Epithelial cell of prostate (primary cell): ENCODE measurements at regions not wholly inside any gene's neighbourhood (a gene's known extent, or its start where the extent isn't known, plus 50 kb on each side); places are given as distances from the start of the nearest gene placed in this dataset.
A peak's percentile ranks its signal among the peaks of the same experiment; 100 is the strongest.

Source experiments
- DNase-seq: peaks from one replicate; pipeline ENCODE4 v3.0.0-alpha.2; 2011; ENCODE audit warnings: low read depth, low spot score
- H3K27ac ChIP-seq: fragments of 450-650 bp; 2 replicates; pipeline ENCODE4 v1.5.1; 2017; ENCODE audit warnings: mild to moderate bottlenecking

DNA sequence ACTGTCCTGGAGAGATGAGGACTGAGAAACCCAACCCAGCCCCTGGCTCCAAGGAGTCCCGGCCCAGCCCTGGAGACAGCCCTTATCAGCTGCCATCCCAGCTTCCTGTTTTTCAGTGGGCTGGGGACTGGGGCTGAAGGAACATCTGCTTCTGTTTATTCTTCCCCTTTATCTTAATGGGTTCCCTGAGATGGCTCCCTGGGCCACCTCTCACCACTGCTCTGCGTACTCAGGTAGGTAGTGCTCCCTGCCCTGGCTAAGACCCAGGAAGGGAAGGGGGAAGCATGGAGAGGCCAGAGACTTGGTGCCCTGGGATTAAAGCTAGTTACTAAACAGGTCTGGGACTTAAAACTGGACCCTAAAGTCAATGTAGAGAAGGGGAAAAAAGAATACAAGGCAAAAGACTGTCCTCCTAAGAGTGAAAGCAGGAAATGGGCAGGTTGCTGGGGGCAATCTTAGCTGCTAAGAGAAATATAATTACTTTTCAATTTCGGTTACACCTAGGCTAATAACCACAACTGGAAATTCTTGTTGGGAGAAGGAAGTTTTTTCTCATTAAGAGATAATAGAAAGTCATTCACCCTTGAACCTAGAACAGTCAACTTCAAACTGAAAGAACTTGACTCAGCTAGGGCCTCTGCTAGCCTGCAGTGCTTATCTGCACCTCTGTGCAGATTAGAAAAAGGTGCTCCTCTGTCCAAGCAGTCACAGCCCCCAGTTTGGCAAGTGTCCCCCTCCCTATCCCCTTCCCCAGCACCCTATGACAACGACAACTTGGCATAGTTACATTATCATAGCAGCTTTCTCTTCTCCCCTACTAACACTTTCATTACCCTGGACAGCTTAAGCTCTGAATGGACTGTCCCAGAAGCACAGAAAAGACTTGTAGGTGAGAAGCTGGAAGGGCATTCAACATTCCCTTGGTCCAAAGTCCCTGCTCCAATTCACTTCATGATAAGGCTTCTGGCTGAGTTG lies 65.6 kb upstream of the KDM7A start:
- DNase-seq, result no peak
- H3K27ac ChIP-seq, result no peak overlapping the region

DNA sequence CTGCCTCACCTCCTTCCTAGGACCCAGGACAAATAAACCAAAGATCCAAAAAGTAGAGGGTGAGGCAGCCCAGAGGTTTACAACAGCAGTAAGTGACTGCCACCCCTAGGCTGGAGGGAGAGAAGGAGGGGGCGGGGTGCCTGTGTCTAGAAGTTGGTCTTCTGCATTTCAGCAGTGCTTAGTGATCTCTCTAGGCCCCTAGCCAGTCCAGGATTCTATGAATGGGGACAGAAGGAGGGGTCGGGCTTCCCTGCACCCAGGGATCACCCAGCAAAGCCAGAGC lies 62.8 kb upstream of the KDM7A start:
- DNase-seq, result no peak
- no peak overlapping the region for H3K27ac ChIP-seq

DNA sequence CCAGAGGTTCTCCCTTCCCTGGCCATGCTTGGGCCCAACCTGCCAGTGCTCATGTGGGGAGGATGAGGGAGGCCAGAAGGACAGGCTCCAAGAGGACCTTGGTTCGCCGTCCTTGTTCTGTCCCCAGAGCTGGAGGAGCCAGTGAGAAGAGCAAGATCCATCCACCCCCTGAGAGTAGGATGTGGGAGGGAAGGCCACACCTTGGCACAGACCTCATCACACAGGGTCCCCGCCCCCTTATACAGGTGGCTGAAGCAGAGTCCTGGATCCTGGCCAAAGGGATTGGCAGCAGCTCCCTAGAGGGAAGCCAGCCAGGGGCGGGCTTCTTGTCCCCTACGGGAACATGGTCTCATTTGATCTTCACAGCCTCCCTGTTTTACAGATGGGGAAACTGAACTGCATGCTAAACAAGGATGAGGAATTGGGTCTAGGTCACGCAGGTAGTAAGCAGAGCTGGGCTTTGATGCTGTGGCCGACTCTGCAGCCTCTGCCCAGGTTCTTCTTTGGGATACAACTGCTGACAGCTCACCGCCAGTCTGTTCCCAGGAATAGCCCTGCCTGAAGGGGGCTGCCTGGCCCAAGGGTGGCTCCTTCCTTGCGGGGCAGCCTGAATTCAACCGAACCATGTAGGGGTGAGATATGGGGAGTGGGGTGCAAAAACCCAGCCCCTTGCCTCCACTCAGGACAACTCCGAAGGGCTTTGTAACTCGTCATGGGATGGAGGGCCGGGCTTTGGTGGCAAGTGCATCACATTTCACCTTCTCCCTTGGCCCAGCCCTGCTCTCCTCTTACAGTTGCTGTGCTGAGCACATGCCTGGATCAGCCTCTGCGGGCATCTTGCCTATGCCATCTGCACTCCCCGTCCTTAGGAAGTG lies 62.2 kb upstream of the KDM7A start:
- no peak for DNase-seq
- H3K27ac ChIP-seq, result no peak overlapping the region

DNA sequence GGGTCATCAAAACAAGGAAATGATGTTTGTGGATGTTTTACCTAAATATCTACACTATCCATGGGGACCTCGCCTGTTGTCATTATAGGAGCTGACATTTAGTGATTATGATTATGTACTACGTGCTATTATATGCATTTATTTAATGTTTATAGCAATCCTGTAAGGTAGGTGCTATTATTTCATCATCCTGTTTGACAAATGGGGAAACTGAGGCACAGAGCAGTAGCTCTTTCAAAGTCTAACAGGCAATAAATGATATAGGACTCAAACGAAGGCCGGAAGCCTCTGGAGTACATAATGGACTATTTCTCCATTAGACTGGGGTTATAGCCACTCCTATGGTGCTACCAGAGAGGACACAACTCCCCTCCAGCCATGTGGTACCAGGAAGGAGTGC lies 60.6 kb upstream of the KDM7A start:
- DNase-seq, result no peak

DNA sequence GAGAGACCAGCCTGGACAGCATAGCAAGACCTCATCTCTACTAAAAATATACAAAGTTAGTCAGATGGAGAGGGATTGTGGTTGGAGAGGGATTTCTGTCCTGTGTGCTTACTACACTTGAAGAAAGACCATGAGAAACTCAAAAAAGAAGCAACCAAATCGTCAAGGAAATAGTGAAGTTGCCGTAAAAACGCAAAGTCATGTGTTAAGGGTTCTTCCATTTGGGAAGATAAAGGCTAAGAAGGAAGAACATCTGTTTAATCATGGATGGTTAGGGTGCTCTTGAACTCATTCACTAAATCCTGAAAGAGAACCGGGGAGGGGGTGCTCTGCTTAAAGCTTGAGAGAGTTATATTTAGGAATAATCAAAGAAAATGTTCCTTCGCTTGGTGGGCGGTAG lies 59.8 kb upstream of the KDM7A start:
- H3K27ac ChIP-seq, result no peak overlapping the region
- DNase-seq, result no peak

More for the DNA sequence above, 60.6 kb upstream of the KDM7A start:
- H3K27ac ChIP-seq, result no peak overlapping the region

DNA sequence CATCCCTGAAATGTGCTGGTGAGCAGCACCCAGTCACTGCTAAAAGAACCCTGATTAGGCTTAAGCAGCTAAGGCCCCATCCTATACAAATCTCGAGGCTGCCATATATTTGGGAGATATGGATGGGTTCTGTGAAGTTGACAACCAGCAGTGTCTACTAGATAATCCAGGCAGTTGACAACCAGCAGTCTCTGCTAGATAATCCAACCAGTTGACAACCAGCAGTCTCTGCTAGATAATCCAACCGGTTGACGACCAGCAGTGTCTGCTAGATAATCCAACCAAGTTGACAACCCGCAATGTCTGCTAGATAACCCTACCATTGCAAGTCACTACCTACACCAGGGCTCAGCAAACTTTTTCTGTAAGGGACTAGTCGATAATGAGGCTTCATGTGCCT lies 58.3 kb upstream of the KDM7A start:
- DNase-seq, result no peak
- H3K27ac ChIP-seq, result no peak overlapping the region

DNA sequence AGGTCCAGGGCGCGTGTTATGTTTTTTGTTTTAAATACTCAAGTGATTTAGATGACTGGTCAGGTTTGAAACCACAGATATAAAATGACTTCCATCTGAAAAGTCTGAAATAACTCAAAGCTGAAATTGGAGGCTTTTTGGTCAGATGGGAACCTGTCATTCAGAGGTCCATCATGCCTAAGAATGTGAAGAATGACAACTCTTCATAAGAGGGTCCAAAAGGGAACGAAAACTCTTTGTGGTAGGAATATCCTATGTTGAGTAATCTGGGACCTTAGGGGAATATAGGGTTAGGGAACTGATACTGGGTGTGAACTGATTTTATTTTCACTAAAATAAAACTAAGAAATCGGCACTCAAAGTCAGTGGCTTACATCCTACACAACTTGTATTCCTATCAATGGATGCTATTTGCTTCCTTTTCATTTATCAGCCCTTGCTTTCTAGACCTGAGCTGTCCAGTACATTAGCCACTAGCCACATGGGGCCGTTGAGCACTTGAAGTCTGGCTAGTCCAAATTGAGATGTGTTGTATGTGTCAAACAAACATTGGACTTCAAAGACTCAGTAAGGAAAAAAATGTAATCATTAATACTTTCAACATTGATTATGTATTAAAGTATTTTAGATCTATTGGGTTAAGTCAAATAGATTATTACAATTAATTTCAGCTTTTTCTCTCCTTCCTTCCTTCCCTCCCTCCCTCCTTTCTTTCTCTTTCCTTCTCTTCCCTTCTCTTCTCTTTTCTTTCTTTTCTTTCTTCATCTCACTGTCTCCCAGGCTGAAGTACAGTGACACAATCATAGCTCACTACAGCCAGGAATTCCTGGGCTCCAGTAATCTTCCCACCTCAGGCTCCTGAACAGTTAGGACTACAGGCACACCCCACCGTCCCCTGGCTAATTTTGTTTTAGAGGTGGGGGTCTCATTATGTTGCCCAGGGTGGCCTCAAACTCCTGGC lies 56.5 kb upstream of the KDM7A start:
- H3K27ac ChIP-seq, result no peak overlapping the region

DNA sequence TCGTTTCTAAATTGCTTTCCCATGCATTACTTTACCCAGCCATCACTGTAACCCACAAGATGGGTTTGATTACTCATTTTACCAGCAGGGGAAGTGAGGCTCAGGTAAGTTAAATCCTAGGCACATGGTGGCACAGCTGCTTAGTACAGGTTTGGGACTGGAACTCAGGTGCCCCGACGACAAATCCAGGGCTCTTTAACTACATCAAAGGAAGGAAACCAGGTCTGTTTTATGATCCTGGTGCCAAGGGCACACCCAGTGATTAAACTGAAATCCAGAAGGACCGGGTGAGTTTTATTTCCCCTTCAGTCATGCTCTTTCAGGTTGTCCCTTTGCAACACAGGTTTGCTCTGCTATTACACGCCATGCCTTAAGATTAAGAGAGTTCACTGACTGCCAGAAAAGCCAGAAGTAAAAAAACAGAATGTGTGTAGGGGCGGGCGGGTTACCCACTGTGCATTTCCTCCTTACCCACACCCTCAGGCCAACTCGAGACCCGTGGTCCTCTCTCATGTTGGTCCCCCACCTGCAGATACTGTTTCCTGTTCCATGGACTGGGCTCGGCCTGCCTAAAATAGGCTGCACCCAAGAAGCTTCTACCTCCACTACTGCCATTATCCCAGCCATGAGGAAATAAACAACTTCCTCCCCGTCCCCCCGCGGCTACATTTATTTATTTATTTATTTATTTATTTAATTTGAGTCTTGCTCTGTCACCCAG lies 55.1 kb upstream of the KDM7A start:
- peak overlapping the region; percentile 57 for H3K27ac ChIP-seq

More for the DNA sequence above, 56.5 kb upstream of the KDM7A start:
- no peak for DNase-seq

DNA sequence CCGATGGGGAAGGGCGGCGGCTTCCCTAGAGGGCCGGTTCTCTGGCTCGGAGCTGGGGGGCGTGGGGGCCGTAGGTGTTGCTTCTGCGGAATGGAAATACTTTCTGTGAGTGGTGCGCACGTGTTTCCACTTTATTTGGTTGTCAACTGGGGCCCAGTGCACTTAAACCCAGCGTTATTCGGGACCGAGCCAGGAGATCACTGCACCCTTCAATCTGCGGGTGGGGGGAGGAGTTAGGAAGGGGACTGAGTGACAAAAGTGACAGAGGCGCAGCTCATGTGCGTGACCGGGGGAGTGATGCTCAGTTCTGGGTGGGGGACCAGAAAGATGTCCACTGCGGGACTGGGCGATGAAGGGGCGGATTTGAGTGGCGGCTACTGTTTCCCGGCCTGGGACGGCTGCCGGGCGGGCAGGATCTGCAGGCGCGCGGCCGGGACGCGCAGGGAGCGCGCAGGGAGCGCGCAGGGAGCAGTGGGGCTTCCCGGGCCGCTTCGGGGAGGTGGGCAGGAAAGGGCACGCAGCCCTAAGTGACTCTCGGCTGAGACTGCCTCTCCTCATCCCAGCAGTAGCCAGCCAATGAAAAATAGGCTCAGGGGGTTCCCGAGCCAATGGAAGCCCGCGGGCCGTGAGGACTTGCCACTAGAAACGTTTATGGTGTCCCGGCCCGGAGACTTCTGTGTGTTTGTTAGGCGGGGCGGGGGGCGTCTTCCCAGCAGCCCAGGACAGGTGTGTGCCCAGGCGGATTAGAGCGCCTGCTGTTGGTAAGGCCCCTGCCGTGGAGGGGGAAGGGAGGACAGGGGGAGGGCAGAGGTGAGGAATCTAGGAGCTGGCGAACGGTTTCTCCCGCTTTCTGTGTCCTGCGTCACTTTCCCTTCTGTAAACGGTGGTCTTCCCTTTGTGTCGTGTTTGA lies 54.3 kb upstream of the KDM7A start:
- H3K27ac ChIP-seq, result peak overlapping the region; percentile 57
- DNase-seq, result no peak

More for the DNA sequence above, 55.1 kb upstream of the KDM7A start:
- DNase-seq, result no peak

DNA sequence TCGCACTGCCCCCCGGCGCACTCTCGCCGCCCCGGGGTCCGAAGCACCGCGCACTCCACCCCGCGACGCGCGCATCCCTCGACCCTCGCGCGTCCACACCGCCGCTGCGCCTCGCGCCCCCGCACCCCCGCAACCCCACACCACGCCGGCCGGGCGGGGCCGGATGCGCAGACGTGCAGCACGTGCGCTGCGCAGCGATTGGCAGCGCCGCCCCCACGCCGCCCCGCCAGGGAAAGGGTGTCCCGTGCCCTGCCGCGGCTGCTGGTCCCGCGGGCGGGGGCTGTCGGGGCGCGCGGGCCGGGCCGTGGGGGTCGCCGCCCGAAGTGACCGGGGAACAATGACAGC lies 53.7 kb upstream of the KDM7A start:
- DNase-seq, result no peak
- H3K27ac ChIP-seq, result peak overlapping the region; percentile 57

DNA sequence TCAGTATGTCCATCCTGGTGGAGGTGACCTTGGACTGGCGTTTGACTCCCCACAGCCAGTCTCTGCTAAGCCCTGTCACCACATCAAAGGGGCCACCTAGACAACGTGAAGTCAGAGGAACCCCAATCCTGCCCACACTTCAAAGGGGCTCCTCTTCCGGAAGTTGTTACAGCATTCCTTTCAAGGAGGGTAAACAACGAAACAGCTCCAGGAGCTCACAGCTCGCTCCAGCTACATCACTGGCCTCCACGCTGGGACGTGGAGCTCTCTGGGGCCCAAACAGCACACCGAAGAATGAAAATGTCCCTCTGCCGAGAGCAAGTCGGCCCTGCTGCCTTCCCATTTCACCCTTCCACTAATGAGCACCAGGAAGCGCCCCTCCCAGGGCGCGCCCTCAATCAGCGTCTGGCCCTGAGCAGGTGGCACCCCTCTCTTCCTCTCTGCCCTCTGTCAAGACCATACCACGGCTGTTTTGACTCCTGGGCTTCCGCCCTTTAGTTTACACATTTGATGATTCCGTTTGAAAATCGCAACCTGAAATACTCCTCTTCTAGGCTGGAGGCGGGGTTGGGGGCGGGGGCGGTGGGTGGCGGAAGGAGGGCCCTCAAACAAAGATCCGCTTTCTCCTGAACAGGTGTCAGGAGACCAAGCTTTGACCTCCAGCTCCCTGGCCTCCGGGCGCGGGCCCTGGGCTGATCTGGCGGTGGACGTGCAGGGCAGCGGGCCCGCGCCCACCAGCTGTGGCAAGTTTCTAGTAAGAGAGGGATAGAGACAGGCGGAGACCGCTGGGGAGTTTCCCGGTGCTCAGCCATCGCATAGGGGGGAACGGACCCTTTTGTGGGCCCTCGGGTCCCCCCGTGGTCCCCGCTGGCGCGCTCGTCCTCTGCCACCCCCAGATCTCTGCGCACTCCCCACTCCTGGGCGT lies 53.1 kb upstream of the KDM7A start:
- H3K27ac ChIP-seq, result peak overlapping the region; percentile 57
- DNase-seq, result no peak

DNA sequence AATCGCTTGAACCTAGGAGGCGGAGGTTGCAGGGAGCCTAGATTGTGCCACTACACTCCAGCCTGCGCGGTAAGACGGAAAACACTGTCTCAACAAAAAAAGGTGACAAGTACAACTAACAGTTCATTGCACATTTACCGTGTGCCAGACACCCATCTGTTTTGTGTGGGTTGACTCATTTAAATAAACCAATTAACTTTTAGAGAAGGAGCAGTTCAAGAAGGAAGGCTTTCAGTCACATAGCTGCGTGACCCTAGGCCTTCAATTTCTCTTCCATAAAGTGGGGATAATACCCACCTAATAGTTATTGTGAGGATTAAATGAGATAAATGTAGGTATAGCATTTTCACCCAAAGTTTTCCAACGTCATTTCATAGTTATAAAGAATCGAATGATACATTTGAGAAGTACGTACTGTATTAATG lies 52.3 kb upstream of the KDM7A start:
- no peak for DNase-seq
- H3K27ac ChIP-seq, result no peak overlapping the region
